HG03469 (cell line): ENCODE measurements at regions not wholly inside any gene's neighbourhood (a gene's known extent, or its start where the extent isn't known, plus 50 kb on each side); places are given as distances from the start of the nearest gene placed in this dataset.

ENCODE experiments used
- ATAC-seq: cut with Tn5 transposase; IDR thresholded peaks from one replicate; pipeline ENCODE4 v1.9.1; 2021; ENCODE audit warnings: mild to moderate bottlenecking, moderate library complexity, moderate number of reproducible peaks; ENCODE audit not compliant: unreplicated experiment

- ATAC-seq: no peak
These were observed 252.4 kb upstream of the SEMA3A start for GRCh38 chr7:84446991-84447480.

DNA sequence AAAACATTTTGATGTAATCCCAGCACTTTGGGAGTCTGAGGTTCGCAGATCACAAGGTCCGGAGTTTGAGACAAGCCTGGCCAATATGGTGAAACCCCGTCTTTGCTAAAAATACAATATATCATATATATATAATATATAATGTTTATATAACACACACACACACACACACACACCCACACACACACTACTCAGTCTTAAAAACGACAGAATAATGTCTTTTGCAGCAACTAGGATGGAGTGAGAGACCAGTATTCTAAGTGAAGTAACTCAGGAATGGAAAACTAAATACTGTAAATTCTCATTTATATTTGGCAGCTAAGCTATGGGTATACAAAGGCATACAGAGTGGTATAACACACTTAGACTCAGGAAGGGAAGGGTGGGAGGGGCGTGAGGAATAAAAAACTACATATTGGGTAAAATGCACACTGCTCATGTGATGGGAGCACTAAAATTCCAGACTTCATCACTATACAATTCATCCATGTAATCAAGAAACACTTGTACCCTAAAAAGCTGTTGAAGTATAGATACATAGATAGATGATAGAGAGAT is 231.2 kb upstream of the SEMA3A start:
- no peak for ATAC-seq

DNA sequence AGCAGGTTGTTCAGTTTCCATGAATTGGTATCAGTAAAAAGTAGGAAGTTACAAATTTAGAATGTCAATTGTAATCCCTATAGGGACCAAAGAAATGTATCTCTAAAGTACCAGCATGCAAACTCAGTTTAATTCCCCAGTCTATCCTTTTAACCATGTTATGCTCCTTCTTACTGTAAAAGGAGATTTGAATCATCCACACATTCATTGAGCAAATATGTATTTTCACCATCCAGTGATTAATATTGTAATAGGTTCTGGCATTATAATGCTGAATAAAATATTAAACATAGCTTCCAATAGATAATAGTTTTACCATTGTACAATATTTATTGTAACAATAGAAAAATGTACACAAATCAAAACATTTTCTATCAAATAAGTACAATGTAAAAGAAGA is 228.2 kb upstream of the SEMA3A start:
- ATAC-seq: no peak

DNA sequence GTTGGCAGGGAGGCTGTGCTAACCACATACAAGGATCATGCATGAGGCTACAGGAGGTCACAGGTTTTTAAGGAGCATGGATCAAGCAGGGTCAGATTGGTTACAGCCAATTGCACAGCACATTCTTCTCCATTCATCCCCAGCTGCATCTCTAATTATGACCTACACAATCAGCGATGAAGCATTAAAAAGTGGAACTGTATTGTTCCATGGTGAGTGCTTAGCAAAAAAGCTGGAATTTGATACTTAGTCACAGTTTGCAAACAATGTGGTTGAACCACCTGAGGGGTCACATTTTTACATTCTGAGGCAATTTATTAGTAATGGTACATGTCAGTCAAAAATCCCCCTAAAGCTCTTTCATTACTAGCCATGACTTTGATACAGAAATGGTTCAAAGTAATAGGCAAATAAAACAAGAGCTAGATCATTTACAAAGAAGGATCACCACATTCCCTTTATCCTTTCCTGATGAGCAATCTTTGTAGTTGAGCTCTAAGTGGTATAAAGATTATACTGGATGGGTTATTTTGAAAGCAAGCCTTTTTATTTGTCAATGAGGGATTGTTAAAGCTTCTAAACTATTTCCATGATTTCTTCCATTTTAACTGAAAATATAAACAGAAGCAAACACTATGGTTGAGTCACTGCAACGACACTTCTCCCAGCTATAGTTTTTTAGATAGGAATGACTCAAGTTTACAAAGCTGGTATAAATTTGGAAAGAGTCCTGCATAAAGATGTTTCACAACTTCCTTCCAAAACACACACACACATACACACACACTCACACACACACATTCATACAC is 217.8 kb upstream of the SEMA3A start:
- ATAC-seq: no peak

GRCh38 chr7:84399661-84400060 is 205.1 kb upstream of the SEMA3A start:
- no peak for ATAC-seq

GRCh38 chr7:84394219-84394618 is 199.6 kb upstream of the SEMA3A start:
- ATAC-seq: no peak

DNA sequence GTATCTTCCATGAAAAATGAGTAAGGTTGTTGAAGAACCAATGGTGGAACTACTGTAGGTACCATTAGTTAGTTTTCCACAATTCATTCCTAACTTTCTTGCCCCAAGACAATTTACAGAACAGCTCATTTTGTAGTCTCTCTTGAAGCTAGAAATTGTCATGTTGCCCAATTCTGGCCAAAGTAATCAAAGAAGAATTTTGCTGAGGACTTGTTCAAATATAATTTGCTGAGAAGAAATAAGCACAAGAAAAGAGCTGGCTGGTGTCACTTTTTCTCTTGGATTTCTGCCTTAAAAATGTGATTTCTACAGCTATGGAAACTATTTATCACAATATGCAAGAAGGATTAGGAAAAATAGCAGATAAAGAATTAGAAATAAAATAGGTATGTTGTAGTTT is 199.2 kb upstream of the SEMA3A start:
- no peak for ATAC-seq

DNA sequence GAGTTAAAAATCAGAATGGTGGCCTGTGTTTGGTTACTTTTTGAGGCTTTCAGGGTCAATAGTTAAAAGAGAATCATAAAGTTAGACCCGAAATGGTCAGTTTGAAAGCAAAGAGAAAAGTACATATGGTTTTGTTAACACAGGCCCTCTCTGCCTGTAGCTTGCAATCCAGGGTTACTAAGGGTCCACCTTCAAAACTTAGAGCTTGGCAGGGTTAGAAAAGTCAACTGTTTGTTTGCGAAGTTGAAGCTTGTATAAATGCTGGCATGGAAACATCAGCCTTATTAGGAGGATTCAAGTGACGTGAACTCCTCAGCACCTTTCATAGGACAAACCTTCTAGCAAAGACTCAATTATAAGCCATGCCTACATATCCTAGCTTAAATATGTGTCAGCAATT is 196.3 kb upstream of the SEMA3A start:
- no peak for ATAC-seq

GRCh38 chr7:84389242-84389641 is 194.7 kb upstream of the SEMA3A start:
- ATAC-seq: peak; percentile 97

DNA sequence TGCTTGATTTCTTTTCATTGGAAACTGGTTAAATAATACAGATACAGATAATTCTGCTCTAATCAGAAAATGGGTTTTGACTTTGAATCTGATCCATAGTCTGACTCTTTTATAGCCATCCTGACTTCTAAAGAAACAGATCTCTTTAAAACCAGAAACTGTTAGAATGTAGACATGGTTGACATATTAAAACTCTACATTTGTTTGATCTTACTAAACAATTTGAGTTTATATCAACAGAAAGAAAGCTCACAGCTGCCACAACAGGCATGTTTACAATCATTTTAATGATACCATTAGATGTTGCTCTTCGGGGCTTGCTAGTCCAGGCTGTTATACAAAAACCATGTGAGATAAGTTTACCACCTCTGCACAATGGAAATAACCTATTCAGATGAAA is 193.0 kb upstream of the SEMA3A start:
- no peak for ATAC-seq

DNA sequence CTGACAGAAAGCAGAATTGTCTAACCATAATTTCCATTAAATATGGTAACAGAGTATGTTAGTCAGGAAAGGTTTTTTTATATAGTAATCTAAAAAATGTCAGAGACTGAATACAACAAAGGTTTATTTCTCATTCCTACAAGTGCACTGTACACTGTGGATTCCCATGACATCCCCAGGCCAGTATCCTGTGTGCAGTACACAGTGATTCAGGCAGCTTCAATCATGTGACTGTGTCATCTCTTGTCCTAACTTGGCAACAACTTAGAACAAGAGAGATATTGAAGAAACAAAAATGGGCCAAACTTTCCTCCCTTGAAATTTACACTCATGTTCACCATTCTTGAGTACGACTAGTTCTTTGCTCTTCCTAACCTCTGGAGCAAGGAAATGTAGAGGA is 189.8 kb upstream of the SEMA3A start:
- no peak for ATAC-seq

GRCh38 chr7:84379446-84379845 is 184.9 kb upstream of the SEMA3A start:
- no peak for ATAC-seq

- no peak for ATAC-seq
These were observed 178.1 kb upstream of the SEMA3A start for GRCh38 chr7:84372712-84373111.

DNA sequence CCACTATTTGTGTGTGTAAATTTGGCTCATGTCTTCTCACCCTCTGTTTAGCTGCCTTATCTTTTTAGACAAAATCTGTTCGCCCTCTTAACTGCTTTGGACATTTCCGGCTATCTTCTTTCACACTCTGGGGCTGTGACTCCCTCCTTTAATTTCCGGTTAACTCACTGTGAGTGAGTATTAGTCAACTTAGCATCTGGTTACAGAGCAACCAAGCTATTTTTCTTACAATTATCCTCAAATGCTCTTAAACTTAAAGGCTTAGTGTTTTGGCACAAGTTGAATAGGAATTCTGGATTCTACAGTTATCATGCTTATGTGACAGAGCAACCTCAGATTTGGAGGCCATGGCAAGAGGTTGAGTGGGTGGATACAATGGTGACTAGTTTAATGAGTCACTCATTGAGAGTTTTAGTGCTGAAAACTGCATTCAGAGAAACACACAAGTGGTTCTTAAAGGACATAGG is 177.6 kb upstream of the SEMA3A start:
- no peak for ATAC-seq

DNA sequence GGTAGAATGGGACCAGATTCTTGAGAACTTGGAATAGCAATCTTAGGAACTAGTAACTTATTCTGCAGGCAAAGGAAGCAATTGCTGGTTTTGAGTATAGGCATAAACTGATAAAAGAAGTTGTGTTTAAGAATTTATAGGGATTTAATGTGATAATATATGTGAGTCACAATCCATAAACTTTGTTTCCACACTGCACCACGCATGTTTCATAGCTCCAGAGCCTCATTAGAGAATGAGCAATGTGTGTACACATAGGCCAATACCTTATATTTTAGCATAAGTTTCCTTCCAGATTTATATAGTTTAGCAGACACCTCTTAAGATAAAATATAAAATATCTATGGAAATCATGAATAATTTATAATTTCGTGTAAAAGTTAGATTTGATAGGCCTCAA is 175.5 kb upstream of the SEMA3A start:
- ATAC-seq: no peak

DNA sequence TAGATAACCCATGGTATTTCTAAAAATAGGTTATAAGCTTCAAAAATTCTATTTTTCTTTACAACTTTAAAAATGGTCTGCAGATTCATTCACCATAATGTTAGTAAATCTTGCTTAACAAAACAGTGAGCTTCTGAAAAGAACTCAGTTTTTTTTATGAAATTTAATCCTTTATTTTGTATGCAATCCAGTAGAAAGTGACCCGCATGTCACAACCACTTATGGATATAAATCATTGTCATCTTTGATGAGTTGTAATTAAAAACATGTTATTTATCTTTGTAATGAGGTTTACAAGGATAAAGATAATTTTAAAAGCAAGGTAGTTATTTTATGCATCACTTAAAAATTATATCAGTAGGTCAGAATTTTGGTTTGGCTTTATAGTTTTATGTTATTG is 173.5 kb upstream of the SEMA3A start:
- ATAC-seq: no peak

DNA sequence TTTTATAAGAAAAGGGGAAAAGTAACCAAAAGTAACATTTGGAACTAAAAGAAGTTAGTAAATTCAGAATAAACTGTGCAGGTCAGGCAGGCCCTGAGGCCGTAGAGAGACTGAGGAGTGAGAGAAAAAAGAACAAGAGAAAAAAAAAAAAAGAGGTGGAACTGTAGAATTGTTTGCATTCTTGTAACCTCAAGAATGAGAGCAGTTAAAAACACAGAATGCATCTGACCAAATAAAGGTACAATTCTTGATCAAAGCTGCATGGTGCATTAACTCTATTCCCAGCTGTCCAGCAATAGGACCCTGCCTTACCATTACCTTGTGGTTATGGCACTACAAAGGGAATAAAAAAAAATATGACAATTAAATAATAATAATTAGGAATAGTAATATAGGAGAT is 170.1 kb upstream of the SEMA3A start:
- no peak for ATAC-seq

- no peak for ATAC-seq
These were observed 169.2 kb upstream of the SEMA3A start for GRCh38 chr7:84363741-84364140.

GRCh38 chr7:84362828-84363227 is 168.2 kb upstream of the SEMA3A start:
- no peak for ATAC-seq

DNA sequence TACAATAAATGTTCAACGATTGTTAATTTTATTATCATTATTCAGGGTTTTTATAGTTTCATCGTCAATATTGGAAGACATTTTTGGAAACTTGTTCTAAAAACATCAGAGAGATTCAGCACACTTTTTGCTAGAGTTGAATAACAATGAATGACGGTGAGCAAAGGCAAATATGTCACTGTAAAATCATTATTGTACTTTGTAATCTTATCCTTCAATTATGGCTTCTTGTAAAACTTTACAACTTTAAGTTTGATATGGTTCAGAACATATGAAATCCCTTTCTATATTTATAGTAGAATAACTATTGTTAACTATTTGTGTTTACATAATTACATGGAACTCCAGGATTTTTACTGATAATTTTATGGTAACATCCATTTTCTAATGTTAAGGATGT is 167.8 kb upstream of the SEMA3A start:
- no peak for ATAC-seq

DNA sequence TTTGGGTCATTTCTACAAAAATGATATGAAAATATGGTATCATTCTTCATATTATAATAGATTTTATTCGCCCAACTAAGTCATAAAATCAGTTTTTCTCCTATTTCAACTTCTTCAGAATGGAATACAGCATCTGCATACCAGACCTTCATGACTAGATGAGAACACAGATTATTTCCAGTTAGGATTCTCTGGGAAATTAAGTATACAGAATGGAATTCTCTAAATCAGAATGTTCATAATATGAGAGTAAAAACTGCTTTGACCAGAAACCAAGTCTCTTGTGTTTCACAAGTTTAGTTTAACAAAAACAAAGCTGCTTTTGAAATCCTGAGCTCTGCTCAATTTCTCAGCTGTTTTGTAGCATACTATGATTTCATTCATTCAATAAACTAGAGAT is 160.3 kb upstream of the SEMA3A start:
- ATAC-seq: no peak

- no peak for ATAC-seq
These were observed 159.4 kb upstream of the SEMA3A start for GRCh38 chr7:84354030-84354429.

GRCh38 chr7:84339306-84339705 is 144.7 kb upstream of the SEMA3A start:
- no peak for ATAC-seq
